GM18507 (cell line): ENCODE measurements at regions not wholly inside any gene's neighbourhood (a gene's known extent, or its start where the extent isn't known, plus 50 kb on each side); places are given as distances from the start of the nearest gene placed in this dataset.

Experiments used
- DNase-seq: peaks from one replicate; pipeline ENCODE4 v3.0.0; 2011; ENCODE audit warnings: low read depth; ENCODE audit not compliant: insufficient read length; ENCODE audit errors: extremely low spot score
- FAIRE-seq: peaks from 2 replicates; lab custom pipeline; 2011; peaks lifted over from hg19 to GRCh38; lab: Jason Lieb, UNC

GRCh38 chr4:157898836-157899605 lies 273.8 kb downstream of the GASK1B start:
- no peak for FAIRE-seq

GRCh38 chr4:157897855-157898370 lies 274.9 kb downstream of the GASK1B start:
- FAIRE-seq = no peak
- DNase-seq = no peak

More at GRCh38 chr4:157898836-157899605, 273.8 kb downstream of the GASK1B start:
- DNase-seq = no peak

GRCh38 chr4:157896726-157897125 lies 276.1 kb downstream of the GASK1B start:
- DNase-seq (no peak), FAIRE-seq (no peak)

GRCh38 chr4:157895205-157895604 lies 277.6 kb downstream of the GASK1B start:
- FAIRE-seq (no peak), DNase-seq (no peak)

- DNase-seq (no peak), FAIRE-seq (no peak)
These were observed 283.0 kb downstream of the GASK1B start for GRCh38 chr4:157889788-157890187.

GRCh38 chr4:157888281-157888680 lies 284.5 kb downstream of the GASK1B start:
- DNase-seq (no peak), FAIRE-seq (no peak)

GRCh38 chr4:157887316-157887715 lies 285.5 kb downstream of the GASK1B start:
- no peak for DNase-seq

GRCh38 chr4:157886645-157887044 lies 286.2 kb downstream of the GASK1B start:
- FAIRE-seq = no peak
- DNase-seq = no peak

More at GRCh38 chr4:157887316-157887715, 285.5 kb downstream of the GASK1B start:
- no peak for FAIRE-seq

- FAIRE-seq (no peak), DNase-seq (no peak)
These were observed 287.0 kb downstream of the GASK1B start for GRCh38 chr4:157885811-157886210.

- DNase-seq (no peak), FAIRE-seq (no peak)
These were observed 289.9 kb downstream of the GASK1B start for GRCh38 chr4:157882901-157883300.

- FAIRE-seq = no peak
These were observed 292.1 kb downstream of the GASK1B start for GRCh38 chr4:157880761-157881160.

GRCh38 chr4:157854819-157855218 lies 318.0 kb downstream of the GASK1B start:
- DNase-seq = no peak
- no peak for FAIRE-seq

More at GRCh38 chr4:157880761-157881160, 292.1 kb downstream of the GASK1B start:
- no peak for DNase-seq

GRCh38 chr4:157840648-157841047 lies 332.2 kb downstream of the GASK1B start:
- no peak for DNase-seq
- FAIRE-seq = no peak

GRCh38 chr4:157840034-157840433 lies 332.8 kb downstream of the GASK1B start:
- DNase-seq (no peak), FAIRE-seq (no peak)

GRCh38 chr4:157838366-157838765 lies 334.5 kb downstream of the GASK1B start:
- FAIRE-seq (no peak), DNase-seq (no peak)

- no peak for DNase-seq
- FAIRE-seq = no peak
These were observed 335.6 kb downstream of the GASK1B start for GRCh38 chr4:157837071-157837703.

GRCh38 chr4:157832596-157832995 lies 340.2 kb downstream of the GASK1B start:
- DNase-seq (no peak), FAIRE-seq (no peak)

GRCh38 chr4:157824021-157824420 lies 348.8 kb downstream of the GASK1B start:
- FAIRE-seq = no peak
- DNase-seq = no peak

GRCh38 chr4:157821814-157822213 lies 351.0 kb downstream of the GASK1B start:
- FAIRE-seq = no peak
- DNase-seq = no peak

GRCh38 chr4:157819693-157820464 lies 352.9 kb downstream of the GASK1B start:
- DNase-seq (no peak), FAIRE-seq (no peak)
